ENCODE measurements at regions not wholly inside any gene's neighbourhood (a gene's known extent, or its start where the extent isn't known, plus 50 kb on each side); places are given as distances from the start of the nearest gene placed in this dataset.

DNA sequence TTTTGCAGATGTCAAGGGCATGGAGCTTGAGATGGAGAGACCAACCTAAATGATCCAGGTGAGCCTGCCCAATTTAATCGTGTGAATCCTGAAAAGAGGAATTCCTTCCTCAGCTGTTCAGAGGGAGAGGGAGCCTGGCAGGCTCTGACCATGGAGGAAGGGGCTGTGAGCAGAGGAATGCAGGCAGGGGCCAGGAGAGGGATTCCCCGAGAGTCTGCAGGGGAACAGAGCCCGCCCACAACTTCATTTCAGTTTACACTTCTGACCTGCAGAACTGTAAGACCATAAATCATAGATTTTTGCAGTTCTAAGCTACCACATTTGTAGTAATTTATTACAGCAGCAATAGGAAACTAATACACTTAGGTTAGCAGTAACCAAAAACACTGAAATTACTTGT, 164.1 kb downstream of the TBXT start:
- Histone ChIP-seq H3K9me3 (ENCODE audit: insufficient read depth, low read depth, low read length) (no peaks in the 10 kb centered on the region), H3K4me2 (ENCODE audit: low read length) (no peak overlapping the region), H3K36me3 (ENCODE audit: insufficient read depth, low read length) (no peaks in the 10 kb centered on the region), H2AFZ (ENCODE audit: low read depth, low read length) (no peak overlapping the region), H3K27ac (ENCODE audit: low read depth, low read length) (no peak overlapping the region), H4K20me1 (ENCODE audit: insufficient read depth, low read length) (no peaks in the 10 kb centered on the region), H3K4me3 (ENCODE audit: insufficient read depth, low read depth, low read length) (no peak overlapping the region), H3K27me3 (ENCODE audit: insufficient read depth, low read length) (no peaks in the 10 kb centered on the region), H3K4me1 (ENCODE audit: insufficient read depth, low read length) (peaks cover 25% of the 10 kb centered on the region), H3K9ac (ENCODE audit: low read length) (no peak overlapping the region), H3K79me2 (ENCODE audit: insufficient read depth, low read length) (no peaks in the 10 kb centered on the region)
- TF ChIP-seq, protein P1, sequence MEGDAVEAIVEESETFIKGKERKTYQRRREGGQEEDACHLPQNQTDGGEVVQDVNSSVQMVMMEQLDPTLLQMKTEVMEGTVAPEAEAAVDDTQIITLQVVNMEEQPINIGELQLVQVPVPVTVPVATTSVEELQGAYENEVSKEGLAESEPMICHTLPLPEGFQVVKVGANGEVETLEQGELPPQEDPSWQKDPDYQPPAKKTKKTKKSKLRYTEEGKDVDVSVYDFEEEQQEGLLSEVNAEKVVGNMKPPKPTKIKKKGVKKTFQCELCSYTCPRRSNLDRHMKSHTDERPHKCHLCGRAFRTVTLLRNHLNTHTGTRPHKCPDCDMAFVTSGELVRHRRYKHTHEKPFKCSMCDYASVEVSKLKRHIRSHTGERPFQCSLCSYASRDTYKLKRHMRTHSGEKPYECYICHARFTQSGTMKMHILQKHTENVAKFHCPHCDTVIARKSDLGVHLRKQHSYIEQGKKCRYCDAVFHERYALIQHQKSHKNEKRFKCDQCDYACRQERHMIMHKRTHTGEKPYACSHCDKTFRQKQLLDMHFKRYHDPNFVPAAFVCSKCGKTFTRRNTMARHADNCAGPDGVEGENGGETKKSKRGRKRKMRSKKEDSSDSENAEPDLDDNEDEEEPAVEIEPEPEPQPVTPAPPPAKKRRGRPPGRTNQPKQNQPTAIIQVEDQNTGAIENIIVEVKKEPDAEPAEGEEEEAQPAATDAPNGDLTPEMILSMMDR (IDR thresholded peaks at IDR 0.05; ENCODE audit: insufficient read depth, low read depth, low read length), result no peak
- no peak for TF ChIP-seq EZH2 (IDR thresholded peaks at IDR 0.05; ENCODE audit: insufficient read depth, low read length)
- peaks cover 10% of the 10 kb centered on the region for H3K9me3 Mint-ChIP-seq (ENCODE audit: unreplicated experiment)
- no peak for DNase-seq (ENCODE audit: low read depth)
- H3K27me3 Mint-ChIP-seq (ENCODE audit: low read depth, unreplicated experiment), result peaks cover 41% of the 10 kb centered on the region
- no peaks in the 10 kb centered on the region for H3K36me3 Mint-ChIP-seq (ENCODE audit: low read depth, unreplicated experiment)
- H3K4me3 Mint-ChIP-seq (ENCODE audit: unreplicated experiment), result no peak overlapping the region
- FAIRE-seq, result no peak
- peaks cover 22% of the 10 kb centered on the region for H3K4me1 Mint-ChIP-seq (ENCODE audit: low read depth, unreplicated experiment)
- H3K27ac Mint-ChIP-seq (ENCODE audit: unreplicated experiment), result no peak overlapping the region

DNA sequence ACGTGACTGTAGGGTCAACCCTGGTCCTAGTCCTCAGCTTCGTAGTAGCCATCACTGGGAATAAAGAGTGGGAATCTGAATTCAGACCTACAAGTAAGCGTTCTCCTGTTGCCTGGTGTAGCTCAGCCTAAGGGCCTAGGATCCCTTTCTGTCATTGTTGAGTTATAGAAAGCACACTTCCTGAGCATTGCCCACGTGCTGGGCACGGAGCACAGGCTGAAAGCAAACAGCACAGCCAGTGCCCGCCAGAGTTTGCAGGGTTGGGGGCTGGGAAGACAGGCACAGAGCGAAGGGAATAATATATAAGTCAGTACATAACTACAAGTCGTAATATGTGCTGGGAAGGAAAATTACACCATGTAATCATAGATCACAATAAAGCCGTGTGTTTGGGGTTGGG, 166.3 kb downstream of the TBXT start:
- no peak overlapping the region for H3K27ac Mint-ChIP-seq (ENCODE audit: unreplicated experiment)
- Histone ChIP-seq H3K4me2 (ENCODE audit: low read length) (no peak overlapping the region), H2AFZ (ENCODE audit: low read depth, low read length) (no peak overlapping the region), H3K27ac (ENCODE audit: low read depth, low read length) (no peak overlapping the region), H3K27me3 (ENCODE audit: insufficient read depth, low read length) (no peaks in the 10 kb centered on the region), H3K9me3 (ENCODE audit: insufficient read depth, low read depth, low read length) (no peaks in the 10 kb centered on the region), H4K20me1 (ENCODE audit: insufficient read depth, low read length) (no peaks in the 10 kb centered on the region), H3K4me1 (ENCODE audit: insufficient read depth, low read length) (peaks cover 11% of the 10 kb centered on the region), H3K4me3 (ENCODE audit: insufficient read depth, low read depth, low read length) (no peak overlapping the region), H3K36me3 (ENCODE audit: insufficient read depth, low read length) (no peaks in the 10 kb centered on the region), H3K9ac (ENCODE audit: low read length) (no peak overlapping the region), H3K79me2 (ENCODE audit: insufficient read depth, low read length) (no peaks in the 10 kb centered on the region)
- peaks cover 8% of the 10 kb centered on the region for H3K9me3 Mint-ChIP-seq (ENCODE audit: unreplicated experiment)
- H3K27me3 Mint-ChIP-seq (ENCODE audit: low read depth, unreplicated experiment), result peaks cover 26% of the 10 kb centered on the region
- DNase-seq (ENCODE audit: low read depth) (no peak), FAIRE-seq (no peak)
- no peak overlapping the region for H3K4me3 Mint-ChIP-seq (ENCODE audit: unreplicated experiment)
- H3K36me3 Mint-ChIP-seq (ENCODE audit: low read depth, unreplicated experiment), result no peaks in the 10 kb centered on the region
- peaks cover 8% of the 10 kb centered on the region for H3K4me1 Mint-ChIP-seq (ENCODE audit: low read depth, unreplicated experiment)
- TF ChIP-seq, protein P1 (IDR thresholded peaks at IDR 0.05; ENCODE audit: insufficient read depth, low read depth, low read length), result no peak
- TF ChIP-seq EZH2 (IDR thresholded peaks at IDR 0.05; ENCODE audit: insufficient read depth, low read length), result no peak

DNA sequence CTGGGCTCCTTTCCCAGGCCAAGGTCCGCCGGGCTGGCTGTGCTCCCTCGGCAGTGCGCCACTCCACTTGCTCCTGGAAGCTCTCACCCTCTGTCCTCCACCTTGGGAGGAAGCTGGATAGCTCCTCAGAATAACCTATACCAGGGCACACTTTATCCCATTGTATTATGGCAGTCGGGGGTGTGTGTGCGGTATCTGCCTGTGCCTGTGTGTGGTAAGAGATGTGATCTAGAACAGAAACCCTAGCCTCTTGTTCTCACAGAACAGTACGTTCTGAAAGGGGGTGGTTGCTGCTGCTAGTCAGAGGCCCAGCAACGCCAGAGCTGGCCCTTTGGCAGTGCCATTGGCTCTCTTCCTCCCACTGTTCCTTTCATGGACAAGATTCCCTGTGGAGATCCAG, 168.4 kb downstream of the TBXT start:
- H3K4me3 ChIP-seq (ENCODE audit: insufficient read depth, low read depth, low read length), result no peak overlapping the region
- H3K27me3 ChIP-seq (ENCODE audit: insufficient read depth, low read length), result no peaks in the 10 kb centered on the region
- Mint-ChIP-seq H3K36me3 (ENCODE audit: low read depth, unreplicated experiment) (no peaks in the 10 kb centered on the region), H3K9me3 (ENCODE audit: unreplicated experiment) (peaks cover 2% of the 10 kb centered on the region), H3K27me3 (ENCODE audit: low read depth, unreplicated experiment) (peaks cover 40% of the 10 kb centered on the region), H3K27ac (ENCODE audit: unreplicated experiment) (no peak overlapping the region), H3K4me1 (ENCODE audit: low read depth, unreplicated experiment) (peaks cover 7% of the 10 kb centered on the region), H3K4me3 (ENCODE audit: unreplicated experiment) (no peak overlapping the region)
- no peaks in the 10 kb centered on the region for H3K9me3 ChIP-seq (ENCODE audit: insufficient read depth, low read depth, low read length)
- no peak overlapping the region for H3K9ac ChIP-seq (ENCODE audit: low read length)
- no peak overlapping the region for H3K4me2 ChIP-seq (ENCODE audit: low read length)
- no peaks in the 10 kb centered on the region for H4K20me1 ChIP-seq (ENCODE audit: insufficient read depth, low read length)
- H3K4me1 ChIP-seq (ENCODE audit: insufficient read depth, low read length), result no peaks in the 10 kb centered on the region
- H3K36me3 ChIP-seq (ENCODE audit: insufficient read depth, low read length), result no peaks in the 10 kb centered on the region
- H3K79me2 ChIP-seq (ENCODE audit: insufficient read depth, low read length), result no peaks in the 10 kb centered on the region
- H2AFZ ChIP-seq (ENCODE audit: low read depth, low read length), result no peak overlapping the region
- no peak overlapping the region for H3K27ac ChIP-seq (ENCODE audit: low read depth, low read length)
- no peak for FAIRE-seq
- TF ChIP-seq, protein P1 (IDR thresholded peaks at IDR 0.05; ENCODE audit: insufficient read depth, low read depth, low read length), result no peak
- TF ChIP-seq EZH2 (IDR thresholded peaks at IDR 0.05; ENCODE audit: insufficient read depth, low read length), result no peak
- no peak for DNase-seq (ENCODE audit: low read depth)
